ENCODE measurements at regions not wholly inside any gene's neighbourhood (a gene's known extent, or its start where the extent isn't known, plus 50 kb on each side); places are given as distances from the start of the nearest gene placed in this dataset.

DNA sequence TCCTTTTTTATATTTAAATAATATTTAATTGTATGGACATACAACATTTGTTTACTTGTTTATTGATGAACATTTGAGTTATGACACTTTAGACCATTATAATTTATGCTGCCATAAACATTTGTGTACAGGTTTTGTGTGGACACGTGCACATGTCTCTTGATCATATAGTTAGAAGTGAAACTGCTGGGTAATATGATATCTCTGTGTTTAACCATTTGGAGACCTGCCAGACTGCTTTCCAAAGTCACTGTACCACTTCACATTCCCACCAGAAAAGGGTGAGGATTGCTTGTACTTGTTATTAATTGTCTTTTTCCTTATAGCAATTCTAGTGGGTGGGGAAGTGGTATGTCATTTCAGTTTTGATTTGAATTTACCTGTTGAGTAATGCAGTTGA lies 145.6 kb upstream of the KLHL1 start:
- H3K27ac Mint-ChIP-seq (ENCODE audit: unreplicated experiment): no peak overlapping the region

GRCh38 chr13:70253411-70253810 lies 145.2 kb upstream of the KLHL1 start:
- DNase-seq: no peak
- no peaks in the 10 kb centered on the region for H3K9me3 Mint-ChIP-seq (ENCODE audit: unreplicated experiment)
- H3K4me3 Mint-ChIP-seq (ENCODE audit: unreplicated experiment): no peak overlapping the region
- peaks cover 2% of the 10 kb centered on the region for H3K4me1 Mint-ChIP-seq (ENCODE audit: low read depth, unreplicated experiment)
- H3K36me3 Mint-ChIP-seq (ENCODE audit: unreplicated experiment): no peaks in the 10 kb centered on the region
- H3K27ac Mint-ChIP-seq (ENCODE audit: unreplicated experiment): no peak overlapping the region
- TF ChIP-seq, protein P1, sequence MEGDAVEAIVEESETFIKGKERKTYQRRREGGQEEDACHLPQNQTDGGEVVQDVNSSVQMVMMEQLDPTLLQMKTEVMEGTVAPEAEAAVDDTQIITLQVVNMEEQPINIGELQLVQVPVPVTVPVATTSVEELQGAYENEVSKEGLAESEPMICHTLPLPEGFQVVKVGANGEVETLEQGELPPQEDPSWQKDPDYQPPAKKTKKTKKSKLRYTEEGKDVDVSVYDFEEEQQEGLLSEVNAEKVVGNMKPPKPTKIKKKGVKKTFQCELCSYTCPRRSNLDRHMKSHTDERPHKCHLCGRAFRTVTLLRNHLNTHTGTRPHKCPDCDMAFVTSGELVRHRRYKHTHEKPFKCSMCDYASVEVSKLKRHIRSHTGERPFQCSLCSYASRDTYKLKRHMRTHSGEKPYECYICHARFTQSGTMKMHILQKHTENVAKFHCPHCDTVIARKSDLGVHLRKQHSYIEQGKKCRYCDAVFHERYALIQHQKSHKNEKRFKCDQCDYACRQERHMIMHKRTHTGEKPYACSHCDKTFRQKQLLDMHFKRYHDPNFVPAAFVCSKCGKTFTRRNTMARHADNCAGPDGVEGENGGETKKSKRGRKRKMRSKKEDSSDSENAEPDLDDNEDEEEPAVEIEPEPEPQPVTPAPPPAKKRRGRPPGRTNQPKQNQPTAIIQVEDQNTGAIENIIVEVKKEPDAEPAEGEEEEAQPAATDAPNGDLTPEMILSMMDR (IDR thresholded peaks at IDR 0.05; ENCODE audit: partially characterized antibody, unreplicated experiment): no peak
- H3K27me3 Mint-ChIP-seq (ENCODE audit: unreplicated experiment): no peaks in the 10 kb centered on the region

More for the DNA sequence above, 145.6 kb upstream of the KLHL1 start:
- Mint-ChIP-seq H3K4me1 (ENCODE audit: low read depth, unreplicated experiment) (peaks cover 2% of the 10 kb centered on the region), H3K4me3 (ENCODE audit: unreplicated experiment) (no peak overlapping the region), H3K36me3 (ENCODE audit: unreplicated experiment) (no peaks in the 10 kb centered on the region), H3K9me3 (ENCODE audit: unreplicated experiment) (no peaks in the 10 kb centered on the region), H3K27me3 (ENCODE audit: unreplicated experiment) (no peaks in the 10 kb centered on the region)
- TF ChIP-seq, protein P1 (IDR thresholded peaks at IDR 0.05; ENCODE audit: partially characterized antibody, unreplicated experiment): no peak
- DNase-seq: no peak

DNA sequence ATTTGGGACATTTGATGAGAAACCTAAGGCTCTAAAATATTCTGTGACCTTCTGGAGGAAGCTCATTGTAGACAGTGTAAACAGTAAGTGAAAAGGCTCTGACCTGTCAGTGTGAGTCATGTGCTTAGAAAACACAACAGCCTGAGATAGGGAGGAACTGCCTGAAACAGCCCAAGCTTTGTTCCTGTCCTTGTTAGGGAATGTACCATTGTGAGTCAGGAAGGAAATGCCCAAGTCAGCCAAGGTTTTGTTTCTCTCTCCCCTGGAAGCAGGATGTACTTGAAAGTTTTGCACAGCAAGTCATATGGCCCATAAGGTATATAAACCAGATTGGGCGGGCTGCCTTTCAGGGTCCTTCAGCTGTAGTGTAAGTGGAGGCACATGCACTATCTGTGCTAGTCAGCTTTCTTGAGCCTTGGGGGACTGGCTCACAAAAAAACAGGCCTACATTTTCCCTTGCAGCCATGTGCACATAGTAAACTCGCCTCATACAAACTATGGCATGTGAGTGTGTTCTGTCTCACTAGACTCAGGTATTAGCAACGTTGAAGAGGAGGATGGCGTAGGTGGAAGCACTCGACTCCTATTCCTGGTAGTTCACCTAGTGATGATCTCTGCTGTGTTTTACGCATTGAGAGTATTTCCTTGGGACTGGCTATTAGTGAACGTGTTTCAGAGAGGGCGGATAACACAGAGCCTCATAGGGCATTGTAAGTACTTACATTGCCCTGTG lies 141.2 kb upstream of the KLHL1 start:
- TF ChIP-seq, protein P1 (IDR thresholded peaks at IDR 0.05; ENCODE audit: partially characterized antibody, unreplicated experiment): no peak
- Mint-ChIP-seq H3K4me1 (ENCODE audit: low read depth, unreplicated experiment) (no peaks in the 10 kb centered on the region), H3K27ac (ENCODE audit: unreplicated experiment) (no peak overlapping the region), H3K4me3 (ENCODE audit: unreplicated experiment) (no peak overlapping the region), H3K36me3 (ENCODE audit: unreplicated experiment) (no peaks in the 10 kb centered on the region), H3K27me3 (ENCODE audit: unreplicated experiment) (no peaks in the 10 kb centered on the region), H3K9me3 (ENCODE audit: unreplicated experiment) (no peaks in the 10 kb centered on the region)
- DNase-seq: no peak

- Mint-ChIP-seq H3K4me1 (ENCODE audit: low read depth, unreplicated experiment) (peaks cover 3% of the 10 kb centered on the region), H3K36me3 (ENCODE audit: unreplicated experiment) (no peaks in the 10 kb centered on the region)
- no peak for DNase-seq
These were observed 128.9 kb upstream of the KLHL1 start for GRCh38 chr13:70237131-70237530.

GRCh38 chr13:70235565-70235964 lies 127.3 kb upstream of the KLHL1 start:
- no peaks in the 10 kb centered on the region for H3K27me3 Mint-ChIP-seq (ENCODE audit: unreplicated experiment)
- TF ChIP-seq, protein P1 (IDR thresholded peaks at IDR 0.05; ENCODE audit: partially characterized antibody, unreplicated experiment): no peak
- no peaks in the 10 kb centered on the region for H3K4me1 Mint-ChIP-seq (ENCODE audit: low read depth, unreplicated experiment)
- no peak overlapping the region for H3K27ac Mint-ChIP-seq (ENCODE audit: unreplicated experiment)
- no peak for DNase-seq
- H3K36me3 Mint-ChIP-seq (ENCODE audit: unreplicated experiment): no peaks in the 10 kb centered on the region
- no peak overlapping the region for H3K4me3 Mint-ChIP-seq (ENCODE audit: unreplicated experiment)
- H3K9me3 Mint-ChIP-seq (ENCODE audit: unreplicated experiment): no peaks in the 10 kb centered on the region

More at GRCh38 chr13:70237131-70237530, 128.9 kb upstream of the KLHL1 start:
- no peak overlapping the region for H3K27ac Mint-ChIP-seq (ENCODE audit: unreplicated experiment)
- H3K9me3 Mint-ChIP-seq (ENCODE audit: unreplicated experiment): no peaks in the 10 kb centered on the region
- TF ChIP-seq, protein P1 (IDR thresholded peaks at IDR 0.05; ENCODE audit: partially characterized antibody, unreplicated experiment): no peak
- no peaks in the 10 kb centered on the region for H3K27me3 Mint-ChIP-seq (ENCODE audit: unreplicated experiment)
- H3K4me3 Mint-ChIP-seq (ENCODE audit: unreplicated experiment): no peak overlapping the region
